ENCODE measurements at regions not wholly inside any gene's neighbourhood (a gene's known extent, or its start where the extent isn't known, plus 50 kb on each side); places are given as distances from the start of the nearest gene placed in this dataset.

- no peak for DNase-seq
Measured at GRCh38 chr5:18119156-18119785, 485.0 kb downstream of the TAF11L14 start.

DNA sequence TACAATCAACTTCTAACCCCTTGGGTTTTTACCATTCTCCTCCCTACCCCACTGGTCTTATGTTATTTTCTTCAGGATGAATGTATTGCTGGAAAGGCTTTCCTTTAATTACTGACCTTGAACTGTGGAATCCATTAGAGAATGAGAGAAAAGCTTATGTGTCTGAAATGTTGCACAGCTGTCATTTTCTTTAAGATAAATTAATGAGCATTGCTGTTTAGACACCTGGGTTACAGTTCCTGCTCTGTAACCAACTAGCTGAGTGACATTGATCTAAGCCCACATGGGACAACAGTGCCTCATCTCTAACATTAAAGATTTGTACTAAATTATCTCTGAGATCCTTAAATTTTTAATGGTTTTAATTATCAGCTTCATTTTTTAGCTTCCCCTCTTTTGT lies 507.0 kb downstream of the TAF11L14 start:
- peak; percentile 50 for DNase-seq

- DNase-seq = no peak
Measured at GRCh38 chr5:18142831-18143230, 508.6 kb downstream of the TAF11L14 start.

- DNase-seq = peak; percentile 68
Measured at GRCh38 chr5:18152671-18153070, 518.4 kb downstream of the TAF11L14 start.

GRCh38 chr5:18158166-18158565 lies 523.9 kb downstream of the TAF11L14 start:
- no peak for DNase-seq

GRCh38 chr5:18159331-18159730 lies 525.1 kb downstream of the TAF11L14 start:
- DNase-seq = no peak

- DNase-seq = no peak
Measured at GRCh38 chr5:18171684-18172083, 537.4 kb downstream of the TAF11L14 start.

GRCh38 chr5:18179579-18179978 lies 545.3 kb downstream of the TAF11L14 start:
- DNase-seq = no peak

- DNase-seq = no peak
Measured at GRCh38 chr5:18181575-18181974, 547.3 kb downstream of the TAF11L14 start.

- no peak for DNase-seq
Measured at GRCh38 chr5:18195910-18196309, 561.6 kb downstream of the TAF11L14 start.

- no peak for DNase-seq
Measured at GRCh38 chr5:18197734-18198133, 563.5 kb downstream of the TAF11L14 start.

GRCh38 chr5:18202164-18202563 lies 567.9 kb downstream of the TAF11L14 start:
- DNase-seq = no peak

GRCh38 chr5:18203296-18203695 lies 569.0 kb downstream of the TAF11L14 start:
- DNase-seq = no peak

GRCh38 chr5:18213666-18214065 lies 579.4 kb downstream of the TAF11L14 start:
- DNase-seq = no peak

GRCh38 chr5:18216016-18216415 lies 581.8 kb downstream of the TAF11L14 start:
- no peak for DNase-seq

GRCh38 chr5:18216729-18217128 lies 582.5 kb downstream of the TAF11L14 start:
- no peak for DNase-seq

DNA sequence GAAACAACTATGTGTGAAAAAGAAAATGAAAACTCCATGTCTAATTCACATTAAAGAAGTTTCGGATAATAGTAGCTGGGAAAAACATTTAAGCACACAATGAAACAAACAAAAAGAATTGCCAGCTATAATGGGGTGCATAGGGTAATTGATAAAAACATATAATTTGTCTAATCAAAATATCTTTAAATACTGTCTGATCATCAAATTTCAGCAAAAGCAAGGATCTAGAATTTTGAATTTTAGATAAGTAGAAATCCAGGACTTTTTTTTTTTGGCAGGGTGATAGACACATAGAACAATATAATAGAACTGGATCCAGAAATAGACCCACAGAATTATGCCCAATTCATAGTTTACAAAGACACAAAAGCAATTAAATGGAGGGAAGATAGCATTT lies 585.0 kb downstream of the TAF11L14 start:
- DNase-seq = no peak

- DNase-seq = no peak
Measured at GRCh38 chr5:18220631-18221030, 586.4 kb downstream of the TAF11L14 start.

GRCh38 chr5:18236386-18236785 lies 602.1 kb downstream of the TAF11L14 start:
- no peak for DNase-seq

GRCh38 chr5:18238321-18238720 lies 604.1 kb downstream of the TAF11L14 start:
- no peak for DNase-seq

GRCh38 chr5:18240971-18241370 lies 606.7 kb downstream of the TAF11L14 start:
- no peak for DNase-seq

DNA sequence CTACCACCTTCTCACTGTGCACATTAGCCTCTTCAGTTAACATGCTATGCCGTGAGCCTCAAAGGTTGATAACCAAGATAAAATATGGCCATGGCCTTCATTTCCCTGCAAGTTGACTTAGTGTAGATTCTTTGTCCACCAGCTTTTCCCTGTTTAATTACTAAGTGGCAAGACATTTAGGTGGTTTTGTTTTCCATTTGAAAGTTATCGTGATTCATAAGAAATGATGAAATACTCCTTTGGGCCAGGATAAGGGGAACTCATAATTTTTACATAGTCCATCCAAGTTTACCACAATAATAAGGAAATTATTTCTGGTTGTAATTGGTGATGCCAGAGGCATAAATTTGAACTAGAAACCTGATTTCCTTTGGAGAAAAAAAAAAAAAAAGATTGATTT lies 609.6 kb downstream of the TAF11L14 start:
- DNase-seq = no peak

DNA sequence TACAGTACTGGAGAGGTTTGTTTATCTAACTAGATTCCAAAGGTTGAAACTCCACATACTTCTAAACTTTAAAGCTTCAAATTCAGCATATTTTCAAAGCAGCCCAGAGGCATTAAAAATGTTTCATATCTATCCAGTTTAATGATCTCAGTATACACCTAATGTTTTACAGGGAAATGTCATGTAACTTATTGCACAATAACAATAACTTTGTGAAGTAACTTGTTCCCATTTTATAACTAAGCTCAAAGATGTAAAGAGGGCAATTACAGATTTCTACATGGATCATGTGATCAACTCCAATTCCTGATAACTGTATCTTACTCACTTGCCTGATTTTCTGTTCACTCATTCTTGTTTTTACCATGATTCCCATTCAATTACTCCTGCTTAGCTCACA lies 610.0 kb downstream of the TAF11L14 start:
- DNase-seq = no peak

GRCh38 chr5:18252559-18252958 lies 618.3 kb downstream of the TAF11L14 start:
- DNase-seq = no peak

- no peak for DNase-seq
Measured at GRCh38 chr5:18264126-18264882, 630.0 kb downstream of the TAF11L14 start.
